D341Med (cell line): ENCODE measurements at regions not wholly inside any gene's neighbourhood (a gene's known extent, or its start where the extent isn't known, plus 50 kb on each side); places are given as distances from the start of the nearest gene placed in this dataset.
"Not testable (repeated sequence)": the region's sequence is repeated elsewhere in the genome, so short reads cannot be mapped to it uniquely, and the experiment has no call there.

Experiments
- DNase-seq: peaks from one replicate; pipeline ENCODE4 v3.0.0; 2012; ENCODE audit warnings: low spot score

GRCh38 chr21:22280851-22281250 lies 1282.6 kb downstream of the NCAM2 start:
- DNase-seq, result no peak

- no peak for DNase-seq
Measured at GRCh38 chr21:22288885-22289499, 1290.8 kb downstream of the NCAM2 start.

DNA sequence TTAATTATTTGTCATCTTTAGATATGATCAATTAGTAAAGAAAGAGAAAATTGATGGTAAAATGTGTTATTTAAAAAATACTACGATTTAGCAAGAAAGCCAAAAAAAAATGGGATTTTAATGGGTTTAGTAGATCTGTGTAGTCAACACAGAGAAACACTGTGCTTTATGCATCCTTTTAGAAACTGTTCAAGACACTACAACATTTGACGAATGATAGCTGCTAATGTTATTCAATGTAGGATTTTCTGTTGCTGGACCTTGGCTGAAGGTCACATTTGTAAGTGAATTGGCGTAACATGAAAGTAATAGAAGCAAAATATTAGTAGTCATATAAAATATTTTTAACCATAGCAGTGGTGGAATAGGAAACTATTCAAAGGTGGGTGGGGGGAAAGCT lies 1293.9 kb downstream of the NCAM2 start:
- DNase-seq, result no peak

DNA sequence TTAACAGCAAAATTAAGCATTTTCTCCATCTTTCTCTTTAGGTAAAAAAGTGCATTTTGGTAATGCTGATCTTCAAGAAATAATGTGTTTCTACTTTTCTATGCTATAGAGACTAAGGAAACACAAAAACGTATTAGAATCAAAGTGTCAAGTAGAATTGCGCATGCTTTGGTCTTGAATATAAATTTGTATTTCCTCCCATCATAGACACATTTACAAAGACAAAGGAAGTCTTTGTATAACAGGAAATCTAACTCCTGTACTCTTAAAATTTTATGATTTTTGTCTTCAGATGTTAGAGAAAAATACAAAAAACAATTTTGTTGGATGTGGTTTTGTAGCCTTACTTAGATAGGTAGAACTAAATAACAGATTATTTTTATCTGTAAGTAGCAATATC lies 1299.4 kb downstream of the NCAM2 start:
- no peak for DNase-seq

GRCh38 chr21:22311741-22312462 lies 1313.7 kb downstream of the NCAM2 start:
- no peak for DNase-seq

DNA sequence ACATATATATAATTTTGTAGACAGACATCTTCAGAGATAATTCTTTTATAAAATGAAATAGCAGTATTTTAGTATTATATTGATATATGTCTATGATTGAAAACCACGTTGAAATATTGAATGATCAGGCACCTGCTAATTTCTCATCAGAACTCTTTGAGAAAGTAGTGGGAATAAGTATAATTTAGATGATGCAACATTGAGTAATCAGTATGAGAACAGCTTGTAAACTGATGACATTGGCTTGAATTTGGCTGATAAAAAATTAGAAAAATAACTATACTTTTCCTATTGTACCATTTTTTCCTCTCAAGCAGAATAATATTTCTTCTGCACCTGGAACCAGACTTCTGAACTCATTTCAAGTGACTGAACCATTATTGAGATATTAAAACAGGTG lies 1316.8 kb downstream of the NCAM2 start:
- DNase-seq, result no peak

- no peak for DNase-seq
Measured at GRCh38 chr21:22319435-22319834, 1321.2 kb downstream of the NCAM2 start.

DNA sequence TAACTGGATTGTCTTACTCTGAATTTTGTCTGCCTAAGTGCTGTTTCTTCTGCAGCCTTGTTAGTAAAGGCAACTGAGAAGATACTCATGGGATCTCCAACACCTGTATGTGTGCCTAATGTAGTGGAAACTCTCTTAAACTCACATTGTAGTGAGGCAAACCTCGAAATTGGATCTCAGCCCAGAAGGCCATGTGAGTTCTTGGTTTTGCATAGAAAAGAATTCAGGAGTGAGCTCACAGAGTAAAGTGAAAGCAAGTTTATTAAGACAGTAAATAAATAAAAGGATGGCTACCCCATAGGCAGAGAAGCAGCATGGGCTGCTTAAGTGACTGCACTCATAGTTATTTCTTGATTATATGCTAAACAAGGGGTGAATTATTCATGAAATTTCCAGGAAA lies 1344.7 kb downstream of the NCAM2 start:
- no peak for DNase-seq

- DNase-seq, result no peak
Measured at GRCh38 chr21:22343303-22343702, 1345.1 kb downstream of the NCAM2 start.

- no peak for DNase-seq
Measured at GRCh38 chr21:22343721-22344120, 1345.5 kb downstream of the NCAM2 start.

DNA sequence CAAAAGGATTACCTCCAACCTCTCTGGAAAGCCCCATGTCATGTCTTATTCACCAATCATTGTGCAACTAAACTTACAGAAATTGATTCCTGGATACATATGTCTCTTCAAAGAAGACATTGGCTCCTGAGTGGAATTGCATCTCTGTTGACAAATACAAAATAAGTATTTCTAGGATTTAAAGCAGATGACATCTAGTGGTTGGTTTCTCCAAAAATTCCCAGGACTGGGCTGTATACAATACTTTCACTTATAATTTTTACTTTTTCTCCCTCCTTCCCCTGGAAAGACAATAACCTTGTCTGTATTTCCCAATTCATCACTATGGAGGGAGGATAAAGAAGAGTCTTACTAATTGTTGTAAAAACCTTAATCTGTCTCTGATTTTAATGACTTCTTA lies 1347.4 kb downstream of the NCAM2 start:
- DNase-seq, result no peak

DNA sequence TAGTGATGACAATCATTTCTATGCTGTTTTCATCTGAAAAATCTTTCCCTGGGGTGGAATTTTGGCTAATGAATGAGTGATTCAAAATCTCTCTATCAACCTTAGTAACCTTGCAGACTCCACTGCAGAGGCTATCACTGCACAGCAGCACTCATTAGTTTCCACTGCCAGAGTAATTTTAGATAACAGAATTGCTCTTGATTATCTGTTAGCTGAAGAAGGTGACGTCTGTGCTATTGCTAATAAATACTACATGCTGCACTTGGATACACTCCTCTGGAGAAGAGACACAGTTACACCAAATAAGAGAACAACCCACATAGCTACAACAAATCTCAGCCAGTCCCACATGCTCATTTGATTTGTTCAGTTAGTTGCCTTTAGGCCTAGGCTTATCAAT lies 1348.4 kb downstream of the NCAM2 start:
- DNase-seq, result no peak

- DNase-seq, result no peak
Measured at GRCh38 chr21:22351076-22351475, 1352.9 kb downstream of the NCAM2 start.

- DNase-seq, result no peak
Measured at GRCh38 chr21:22352088-22352487, 1353.9 kb downstream of the NCAM2 start.

DNA sequence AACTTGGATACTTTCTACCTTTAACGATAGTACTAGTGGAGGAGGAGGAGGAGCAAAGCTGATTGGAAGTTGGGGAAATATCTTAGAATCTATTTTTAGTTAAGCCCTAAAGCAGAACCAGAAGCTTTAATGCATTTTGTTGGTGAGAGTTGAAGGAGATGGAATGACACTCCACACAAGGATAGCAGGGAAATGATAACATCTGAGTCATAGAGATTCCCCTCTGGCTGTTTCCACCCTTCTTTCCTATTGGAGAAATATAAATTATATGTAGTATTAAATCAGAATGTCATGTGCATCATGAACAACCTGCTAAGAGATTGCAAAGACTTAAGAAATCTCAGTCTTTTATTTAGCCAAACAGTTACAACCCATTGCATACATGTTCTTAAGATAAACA lies 1357.7 kb downstream of the NCAM2 start:
- no peak for DNase-seq

- no peak for DNase-seq
Measured at GRCh38 chr21:22356663-22357062, 1358.5 kb downstream of the NCAM2 start.

GRCh38 chr21:22359599-22359998 lies 1361.4 kb downstream of the NCAM2 start:
- DNase-seq, result not testable (repeated sequence)

DNA sequence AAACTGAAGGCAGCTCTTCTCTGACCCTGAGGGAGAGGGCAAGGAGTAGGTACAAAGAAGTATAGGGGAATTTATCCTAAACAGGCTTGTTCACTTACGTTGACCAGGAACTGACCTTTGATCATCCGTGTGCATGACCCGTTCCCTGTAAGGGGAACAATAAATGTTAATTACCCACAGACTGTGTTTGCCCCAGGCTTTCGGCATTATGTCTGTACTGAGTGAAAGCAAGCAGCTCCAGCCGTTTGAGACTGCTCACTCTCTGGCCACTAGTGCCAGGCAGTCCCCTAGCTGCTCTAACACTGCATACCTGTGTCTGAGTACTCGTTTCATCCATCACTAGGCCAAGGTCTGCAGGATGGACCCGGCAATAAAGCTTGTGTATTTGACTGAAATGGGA lies 1365.3 kb downstream of the NCAM2 start:
- DNase-seq, result no peak

GRCh38 chr21:22364163-22364562 lies 1366.0 kb downstream of the NCAM2 start:
- no peak for DNase-seq

DNA sequence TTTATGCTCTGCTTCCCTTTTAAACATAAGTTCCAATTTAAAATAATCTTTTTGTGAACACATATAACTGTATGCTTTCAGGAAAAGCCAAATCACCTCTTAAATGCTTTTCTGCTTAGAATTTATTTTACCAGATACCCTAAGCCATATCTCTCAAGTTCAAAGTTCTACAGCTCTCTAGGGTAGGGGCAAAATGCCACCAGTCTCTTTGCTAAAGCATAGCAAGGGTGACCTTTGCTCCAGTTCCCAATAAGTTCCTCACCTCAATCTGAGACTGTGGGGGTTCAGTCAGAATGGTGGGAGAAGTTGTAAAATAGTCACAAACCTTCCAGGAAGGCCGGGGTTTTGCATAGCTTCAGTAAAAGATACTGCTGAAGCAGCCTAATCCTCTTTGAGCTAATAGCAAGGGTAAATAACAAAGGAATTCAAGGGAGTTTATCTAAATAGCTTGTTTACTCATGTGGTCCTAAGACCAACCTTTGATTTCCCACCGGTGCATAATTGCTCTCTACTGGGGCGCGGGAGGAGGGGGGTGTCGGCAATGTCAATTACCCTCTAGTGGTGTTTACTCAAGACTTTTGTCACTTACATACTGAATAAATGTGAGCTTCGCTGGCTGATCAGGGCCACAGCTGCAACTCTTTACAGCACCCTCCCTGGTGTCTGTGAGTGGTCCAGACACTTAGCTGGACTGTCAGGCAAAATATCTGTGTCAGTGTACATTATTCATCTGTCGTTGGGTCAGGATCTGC lies 1376.2 kb downstream of the NCAM2 start:
- DNase-seq, result no peak

DNA sequence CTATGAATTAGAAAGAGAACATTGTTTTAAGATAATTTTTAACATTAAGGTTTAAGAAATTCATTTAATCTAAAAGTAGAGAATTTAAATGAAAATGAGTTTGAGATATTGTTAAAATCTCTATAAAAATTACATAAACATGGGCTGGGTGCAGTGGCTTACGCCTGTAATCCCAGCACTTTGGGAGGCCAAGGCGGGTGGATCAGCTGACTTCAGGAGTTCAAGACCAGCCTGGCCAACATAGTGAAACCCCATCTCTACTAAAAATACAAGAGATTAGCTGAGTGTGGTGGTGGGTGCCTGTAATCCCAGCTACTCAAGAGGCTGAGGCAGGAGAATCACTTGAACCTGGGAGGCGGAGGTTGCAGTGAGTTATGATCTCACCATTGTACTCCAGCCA lies 1379.6 kb downstream of the NCAM2 start:
- DNase-seq, result not testable (repeated sequence)

- DNase-seq, result no peak
Measured at GRCh38 chr21:22393324-22393723, 1395.1 kb downstream of the NCAM2 start.

- DNase-seq, result no peak
Measured at GRCh38 chr21:22395965-22396364, 1397.8 kb downstream of the NCAM2 start.
